Fibroblast of lung (primary cell): ENCODE measurements at regions not wholly inside any gene's neighbourhood (a gene's known extent, or its start where the extent isn't known, plus 50 kb on each side); places are given as distances from the start of the nearest gene placed in this dataset.

Experiments
- DNase-seq, 2 donors: peaks; one replicate each; pipeline versions ENCODE4 v3.0.0 to v3.0.0-alpha.2; 2010; ENCODE audit warnings: low read depth in 2 of 2
- H2AFZ ChIP-seq: 2 replicates; pipeline ENCODE4 v1.5.1; 2012; ENCODE audit warnings: low read length, control low read depth, inconsistent platforms
- H3K27ac ChIP-seq: 2 replicates; pipeline ENCODE4 v1.5.1; 2011; ENCODE audit warnings: low read length, control low read depth; ENCODE audit not compliant: insufficient read depth
- H3K27me3 ChIP-seq: 2 replicates; pipeline ENCODE4 v1.5.1; 2011; ENCODE audit warnings: mild to moderate bottlenecking, low read length; ENCODE audit not compliant: control insufficient read depth, insufficient read depth
- H3K36me3 ChIP-seq: 2 replicates; pipeline ENCODE4 v1.5.1; 2011; ENCODE audit warnings: low read length; ENCODE audit not compliant: control insufficient read depth, insufficient read depth
- H3K4me1 ChIP-seq: 2 replicates; pipeline ENCODE4 v1.5.1; 2011; ENCODE audit warnings: low read length; ENCODE audit not compliant: control insufficient read depth, insufficient read depth; ENCODE audit errors: extremely low read depth
- H3K4me2 ChIP-seq: 2 replicates; pipeline ENCODE4 v1.5.1; 2011; ENCODE audit warnings: low read length, control low read depth; ENCODE audit not compliant: insufficient read depth; ENCODE audit errors: extremely low read depth
- H3K4me3 ChIP-seq, 4 experiments: fragments of 200-600 bp in 1 of 4; sonication (generic) in 1 of 4; replicated peaks in 1 of 4; 2 replicates each; pipeline ENCODE4 v1.5.1; 2011 to 2016; ENCODE audit warnings: low read length in 4 of 4, low read depth in 3 of 4, mild to moderate bottlenecking in 3 of 4, control low read depth in 2 of 4, inconsistent platforms in 1 of 4, mixed read lengths in 1 of 4; ENCODE audit not compliant: insufficient read depth in 1 of 4; ENCODE audit errors: control extremely low read depth in 1 of 4
- H3K79me2 ChIP-seq: 2 replicates; pipeline ENCODE4 v1.5.1; 2012; ENCODE audit warnings: mild to moderate bottlenecking, low read length, inconsistent platforms; ENCODE audit not compliant: control insufficient read depth, insufficient read depth
- H3K9ac ChIP-seq: 2 replicates; pipeline ENCODE4 v1.5.1; 2011; ENCODE audit warnings: mild to moderate bottlenecking, low read length, control low read depth; ENCODE audit not compliant: insufficient read depth
- H3K9me3 ChIP-seq: 2 replicates; pipeline ENCODE4 v1.5.1; 2012; ENCODE audit warnings: low read depth, low read length; ENCODE audit not compliant: control insufficient read depth, insufficient read depth
- H4K20me1 ChIP-seq: 2 replicates; pipeline ENCODE4 v1.5.1; 2011; ENCODE audit warnings: low read length; ENCODE audit not compliant: control insufficient read depth, insufficient read depth; ENCODE audit errors: extremely low read depth
- CTCF ChIP-seq, 2 donors: IDR thresholded peaks in 1 of 2; conservative IDR thresholded peaks in 1 of 2; 1 replicate in 1 of 2; 2 replicates in 1 of 2; pipeline ENCODE4 v1.5.1; 2011 to 2012; ENCODE audit warnings: low read length in 2 of 2, control low read depth in 1 of 2, inconsistent platforms in 1 of 2, low read depth in 1 of 2, mild to moderate bottlenecking in 1 of 2
- EZH2 ChIP-seq: IDR thresholded peaks from 2 replicates; pipeline ENCODE4 v1.5.1; 2012; ENCODE audit warnings: low read length, control low read depth, mild to moderate bottlenecking; ENCODE audit errors: missing control alignments

DNA sequence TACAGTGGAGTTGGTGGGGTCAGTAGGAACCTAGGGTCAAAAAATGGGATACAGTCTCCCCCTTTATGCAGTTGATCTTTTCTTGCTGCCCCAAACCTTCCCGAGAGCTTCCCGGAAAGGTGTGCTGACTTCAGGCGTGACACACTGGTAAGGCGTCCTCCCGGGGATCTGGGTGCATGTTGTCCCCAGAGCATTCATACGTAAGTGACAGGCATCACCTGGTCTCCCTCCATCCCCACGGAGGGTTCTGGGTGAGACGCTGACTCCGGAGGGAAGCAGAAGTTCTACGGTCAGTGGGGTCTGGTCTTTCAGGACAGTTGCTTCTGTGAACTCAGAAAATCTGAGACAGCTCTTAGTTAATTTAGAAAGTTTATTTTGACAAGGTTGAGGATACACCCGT, 159.6 kb upstream of the RTL1 start:
- TF ChIP-seq EZH2 (no peak), CTCF (conservative IDR thresholded peaks at IDR 0.05 in 1 of 2, IDR thresholded peaks at IDR 0.05 in 1 of 2; ENCODE audit: low read depth in 1 of 2, low read length in 2 of 2) (no peak)
- H3K79me2 ChIP-seq: no peaks in the 10 kb centered on the region
- H3K4me2 ChIP-seq: no peak overlapping the region
- H3K9me3 ChIP-seq: no peaks in the 10 kb centered on the region
- H3K4me3 ChIP-seq: no peak overlapping the region
- no peaks in the 10 kb centered on the region for H3K4me1 ChIP-seq
- no peak overlapping the region for H3K9ac ChIP-seq
- no peak overlapping the region for H2AFZ ChIP-seq
- peaks cover 13% of the 10 kb centered on the region for H3K36me3 ChIP-seq
- H3K27me3 ChIP-seq: no peaks in the 10 kb centered on the region
- no peak for DNase-seq
- H3K27ac ChIP-seq: no peak overlapping the region
- no peaks in the 10 kb centered on the region for H4K20me1 ChIP-seq

GRCh38 chr14:101064121-101064661, 160.7 kb upstream of the RTL1 start:
- no peak for TF ChIP-seq CTCF (conservative IDR thresholded peaks at IDR 0.05 in 1 of 2, IDR thresholded peaks at IDR 0.05 in 1 of 2; ENCODE audit: low read depth in 1 of 2, low read length in 2 of 2)
- no peak for TF ChIP-seq EZH2
- Histone ChIP-seq H3K4me3 (no peak overlapping the region), H3K4me1 (no peaks in the 10 kb centered on the region), H3K27ac (no peak overlapping the region), H3K79me2 (no peaks in the 10 kb centered on the region), H2AFZ (no peak overlapping the region), H3K27me3 (no peaks in the 10 kb centered on the region), H3K9me3 (no peaks in the 10 kb centered on the region), H3K36me3 (peaks cover 13% of the 10 kb centered on the region), H3K9ac (no peak overlapping the region), H3K4me2 (no peak overlapping the region), H4K20me1 (no peaks in the 10 kb centered on the region)
- no peak for DNase-seq

DNA sequence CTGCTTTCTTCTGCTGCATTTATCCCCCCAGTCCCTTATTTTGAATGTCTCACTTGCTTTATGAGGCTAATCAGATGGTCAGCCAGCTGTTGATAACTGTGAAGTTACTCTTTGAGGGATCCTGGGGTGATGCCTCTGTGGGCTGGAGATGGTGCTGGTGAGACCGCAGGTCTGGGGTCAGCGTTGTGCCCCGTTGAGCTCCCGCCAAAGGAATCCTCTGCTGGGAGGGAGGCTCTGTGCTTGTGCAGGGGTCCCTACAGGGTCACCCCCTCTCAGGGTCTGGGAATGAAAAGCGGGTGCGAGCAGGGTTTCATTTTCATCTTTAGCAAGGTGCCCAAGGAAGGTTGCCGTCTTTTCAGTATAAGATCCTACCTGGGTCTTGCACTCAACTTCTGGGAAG, 161.2 kb upstream of the RTL1 start:
- Histone ChIP-seq H3K27ac (no peak overlapping the region), H4K20me1 (no peaks in the 10 kb centered on the region), H2AFZ (no peak overlapping the region), H3K9ac (no peak overlapping the region), H3K9me3 (no peaks in the 10 kb centered on the region), H3K4me3 (no peak overlapping the region), H3K27me3 (no peaks in the 10 kb centered on the region), H3K4me2 (no peak overlapping the region), H3K4me1 (no peaks in the 10 kb centered on the region), H3K36me3 (peaks cover 13% of the 10 kb centered on the region), H3K79me2 (no peaks in the 10 kb centered on the region)
- DNase-seq: no peak
- TF ChIP-seq EZH2 (no peak), CTCF (conservative IDR thresholded peaks at IDR 0.05 in 1 of 2, IDR thresholded peaks at IDR 0.05 in 1 of 2; ENCODE audit: low read depth in 1 of 2, low read length in 2 of 2) (no peak)
